Kidney (tissue), 13 donors: ENCODE measurements at regions not wholly inside any gene's neighbourhood (a gene's known extent, or its start where the extent isn't known, plus 50 kb on each side); places are given as distances from the start of the nearest gene placed in this dataset.

Experiments
- DNase-seq, 5 donors: peaks; one replicate each; pipeline ENCODE4 v3.0.0-alpha.2; 2013 to 2020
- FAIRE-seq: peaks from 2 replicates; lab custom pipeline; 2012; peaks lifted over from hg19 to GRCh38; lab: Jason Lieb, UNC
- H3K27ac ChIP-seq, 2 donors: one replicate each; pipeline ENCODE4 v1.7.0; 2013; ENCODE audit warnings: low read depth in 2 of 2, low read length in 2 of 2, inconsistent platforms in 1 of 2
- H3K27me3 ChIP-seq: one replicate; pipeline ENCODE4 v1.7.1; 2013; ENCODE audit warnings: low read length, inconsistent platforms; ENCODE audit not compliant: control insufficient read depth, insufficient read depth
- H3K36me3 ChIP-seq, 3 donors: one replicate each; pipeline versions ENCODE4 v1.7.0 to v1.7.1; 2013; ENCODE audit warnings: low read length in 3 of 3, control low read depth in 1 of 3, inconsistent platforms in 1 of 3; ENCODE audit not compliant: insufficient read depth in 3 of 3, control insufficient read depth in 2 of 3
- H3K4me1 ChIP-seq, 3 donors: one replicate each; pipeline versions ENCODE4 v1.7.0 to v1.7.1; 2013; ENCODE audit warnings: low read length in 3 of 3, inconsistent platforms in 1 of 3, low read depth in 1 of 3; ENCODE audit not compliant: control insufficient read depth in 2 of 3, insufficient read depth in 2 of 3
- H3K4me3 ChIP-seq, 3 donors: one replicate each; pipeline versions ENCODE4 v1.7.0 to v1.8.1; 2013; ENCODE audit warnings: low read length in 3 of 3, control low read depth in 1 of 3, inconsistent platforms in 1 of 3
- H3K9ac ChIP-seq, 3 donors: one replicate each; pipeline versions ENCODE4 v1.7.0 to v1.7.1; 2013; ENCODE audit warnings: low read length in 3 of 3, control low read depth in 1 of 3, inconsistent platforms in 1 of 3
- H3K9me3 ChIP-seq, 3 donors: one replicate each; pipeline versions ENCODE4 v1.7.0 to v1.7.1; 2013; ENCODE audit warnings: low read length in 3 of 3, control low read depth in 1 of 3, inconsistent platforms in 1 of 3; ENCODE audit not compliant: control insufficient read depth in 2 of 3, insufficient read depth in 1 of 3
- CTCF ChIP-seq: IDR thresholded peaks from 3 replicates; pipeline ENCODE4 v1.5.1; 2012; ENCODE audit warnings: mild to moderate bottlenecking, moderate library complexity, borderline replicate concordance; ENCODE audit not compliant: insufficient read depth; ENCODE audit errors: extremely low read depth
- intact Hi-C: fragments of 100-400 bp; cut with DNase I; formaldehyde crosslinking; loops from one replicate; pipeline ENCODE4 v1.11.1; 2022
- donor health status: control.
- donor health status: control.
- donor health status: control.
- donor health status: control.
- donor health status: control.
- donor health status: DM: yes; HTN: yes; CAD: no.
- donor health status: Normal renal cell carcinoma (clear cell type).

GRCh38 chr5:52727576-52727975 is 60.1 kb upstream of the ITGA1 start:
- Histone ChIP-seq H3K4me3 (no peak overlapping the region), H3K9ac (no peak overlapping the region)
- FAIRE-seq = no peak

GRCh38 chr5:52728224-52728623 is 59.5 kb upstream of the ITGA1 start:
- FAIRE-seq (no peak), DNase-seq (no peak)
- peaks cover 0 to 12% (median 3%) of the 10 kb centered on the region in 3 donors for H3K4me1 ChIP-seq
- H3K27ac ChIP-seq = peak overlapping the region in 1 of 2 donors; percentile 8
- H3K36me3 ChIP-seq = no peaks in the 10 kb centered on the region
- H3K9me3 ChIP-seq = peaks cover 0 to 3% (median 2%) of the 10 kb centered on the region in 3 donors
- H3K27me3 ChIP-seq = no peaks in the 10 kb centered on the region
- H3K4me3 ChIP-seq = no peak overlapping the region
- no peak overlapping the region for H3K9ac ChIP-seq
- intact Hi-C loops = no loop called here
- TF ChIP-seq CTCF = no peak

More at GRCh38 chr5:52727576-52727975, 60.1 kb upstream of the ITGA1 start:
- no peak for DNase-seq
- intact Hi-C loops = no loop called here
- H3K27ac ChIP-seq = no peak overlapping the region
- H3K27me3 ChIP-seq = no peaks in the 10 kb centered on the region
- peaks cover 0 to 12% (median 3%) of the 10 kb centered on the region in 3 donors for H3K4me1 ChIP-seq
- TF ChIP-seq CTCF = no peak
- no peaks in the 10 kb centered on the region for H3K36me3 ChIP-seq
- H3K9me3 ChIP-seq = peaks cover 0 to 3% (median 2%) of the 10 kb centered on the region in 3 donors

GRCh38 chr5:52728686-52729085 is 59.0 kb upstream of the ITGA1 start:
- intact Hi-C loops = no loop called here
- Histone ChIP-seq H3K4me1 (peaks cover 0 to 12% (median 3%) of the 10 kb centered on the region in 3 donors), H3K9me3 (peaks cover 0 to 3% (median 2%) of the 10 kb centered on the region in 3 donors), H3K4me3 (no peak overlapping the region), H3K27ac (no peak overlapping the region), H3K9ac (no peak overlapping the region), H3K27me3 (no peaks in the 10 kb centered on the region), H3K36me3 (no peaks in the 10 kb centered on the region)
- FAIRE-seq = no peak
- no peak for TF ChIP-seq CTCF
- no peak for DNase-seq
